ENCODE measurements at regions not wholly inside any gene's neighbourhood (a gene's known extent, or its start where the extent isn't known, plus 50 kb on each side); places are given as distances from the start of the nearest gene placed in this dataset.

DNA sequence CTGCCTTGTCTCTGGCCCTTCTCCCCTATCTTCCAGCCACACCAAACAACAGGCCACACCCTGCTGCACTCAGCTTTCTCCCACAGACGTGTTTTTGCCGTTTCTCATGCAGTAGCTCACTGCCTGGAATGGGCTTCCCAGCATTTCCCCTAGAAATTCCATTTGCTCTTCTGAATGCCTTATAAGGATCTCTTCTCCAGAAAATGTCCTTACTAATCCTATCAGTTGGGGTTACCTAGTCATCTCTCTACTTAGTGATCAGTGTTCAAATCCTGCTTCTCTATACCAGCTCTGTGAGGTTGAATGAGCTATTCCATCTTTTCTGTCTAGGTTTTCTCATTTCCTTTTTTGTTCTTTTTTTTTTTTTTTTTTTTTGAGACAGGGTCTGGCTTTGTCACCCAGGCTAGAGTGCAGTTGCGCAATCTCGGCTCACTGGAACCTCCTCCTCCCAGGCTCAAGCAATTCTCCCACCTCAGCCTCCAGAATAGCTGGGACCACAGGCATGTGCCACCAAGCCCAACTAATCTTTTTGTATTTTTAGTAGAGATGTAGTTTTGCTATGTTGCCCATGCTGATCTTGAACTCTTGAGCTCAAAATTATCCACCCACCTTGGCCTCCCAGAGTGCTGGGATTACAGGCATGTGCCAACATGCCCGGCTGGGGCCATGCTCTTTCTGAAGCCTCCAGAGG lies 98.2 kb upstream of the CHD2 start:
- Histone ChIP-seq H3K27ac (ENCODE audit: insufficient read depth, low read length) (peak overlapping the region; percentile 81), H3K14ac (replicated peaks; ENCODE audit: low read depth, low read length) (peak overlapping the region; percentile 98), H3K27me3 (ENCODE audit: control insufficient read depth, insufficient read depth, low read length) (no peaks in the 10 kb centered on the region), H3K18ac (ENCODE audit: low read depth, low read length) (peak overlapping the region; percentile 94), H4K5ac (ENCODE audit: low read depth, low read length) (peak overlapping the region; percentile 100), H3K4me2 (ENCODE audit: low read depth, low read length) (peak overlapping the region; percentile 13; the same call in 1 of the 2 replicates), H3K4ac (ENCODE audit: low read depth, low read length) (peak overlapping the region; percentile 99), H3K23ac (ENCODE audit: low read depth, low read length) (peak overlapping the region; percentile 99), H2BK20ac (ENCODE audit: low read depth, low read length) (peak overlapping the region; percentile 99), H2AK5ac (ENCODE audit: low read depth, low read length) (peak overlapping the region; percentile 99), H2AK9ac (replicated peaks; ENCODE audit: low read depth, low read length, poor library complexity) (peak overlapping the region; percentile 99), H3K9me1 (ENCODE audit: insufficient read depth, low read length) (no peaks in the 10 kb centered on the region), H3K4me1 (ENCODE audit: control insufficient read depth, insufficient read depth, low read length) (peaks cover 17% of the 10 kb centered on the region), H3K4me3 (ENCODE audit: insufficient read depth, low read depth, low read length) (no peak overlapping the region), H4K91ac (ENCODE audit: insufficient read depth, low read depth, low read length) (peak overlapping the region; percentile 99), H3K9me3 (ENCODE audit: control insufficient read depth, insufficient read depth, low read length) (no peaks in the 10 kb centered on the region), H2BK120ac (ENCODE audit: low read depth, low read length) (peak overlapping the region; percentile 100), H4K8ac (ENCODE audit: low read depth in 2 of 2, low read length in 2 of 2) (peak overlapping the region; percentile 85 to 98), H4K20me1 (ENCODE audit: insufficient read depth, low read length) (no peaks in the 10 kb centered on the region), H3K56ac (ENCODE audit: extremely low read depth, insufficient read depth, low read length) (peak overlapping the region; percentile 94), H2AFZ (replicated peaks; ENCODE audit: low read length, poor library complexity) (peak overlapping the region; percentile 94), H2BK5ac (ENCODE audit: low read depth, low read length, poor library complexity, severe bottlenecking) (peak overlapping the region; percentile 99), H3K79me1 (ENCODE audit: low read depth in 1 of 2, low read length in 2 of 2) (peaks cover 4 to 15% of the 10 kb centered on the region in 2 experiments; a peak in 2 of 4 replicates), H2BK15ac (ENCODE audit: low read depth, low read length) (peak overlapping the region; percentile 95), H3K9ac (ENCODE audit: low read depth, low read length) (peak overlapping the region; percentile 56), H3K36me3 (ENCODE audit: control insufficient read depth, insufficient read depth, low read length) (no peaks in the 10 kb centered on the region)
- intact Hi-C loops (cut with micrococcal nuclease), result loop anchor here (10.0 kb wide), 1 partner anchor 193 kb away; no protein-coding TSS in a partner anchor
- ATAC-seq (ENCODE audit: low read depth) (peak; percentile 40), DNase-seq (peak; percentile 94)
- CTCF ChIA-PET, result interaction anchor here (0.6 to 1.1 kb wide), 4 partner anchors 112 to 227 kb away, joined by 3 to 6 read pairs (median 3); no protein-coding TSS in a partner anchor
- WGBS, 2 experiments (ENCODE audit: extremely low coverage in 2 of 2, insufficient read length in 1 of 2), result 43% methylated on average over 2 of the region's 5 CpGs; no CpG with 5 or more reads in 1 of the 2 experiments
- TSS peak; percentile 89 for BruUV-seq (replicated peaks)
- in situ Hi-C loops (cut with MboI; ENCODE audit: low sequenced_read_pairs), result loop anchor here (5.0 to 25.0 kb wide), 2 partner anchors 110 to 1815 kb away; partner anchors contain the start of gene PRC1
- POLR2A ChIA-PET (ENCODE audit: unreplicated experiment), result interaction anchor here (0.6 to 1.5 kb wide), 5 partner anchors 8 to 133 kb away, joined by 3 to 27 read pairs (median 12); partner anchors contain the start of gene CHD2
- dilution Hi-C loops (cut with HindIII; ENCODE audit: low sequenced_read_pairs, unreplicated experiment), result loop anchor here (25.0 kb wide), 1 partner anchor 135 kb away; no protein-coding TSS in a partner anchor
- TF ChIP-seq BHLHE40 (IDR thresholded peaks at IDR 0.05; ENCODE audit: low read depth, low read length), result no peak
- no peak for TF ChIP-seq POLR2A (IDR thresholded peaks at IDR 0.05; ENCODE audit: low read depth, low read length)
- TF ChIP-seq FOS (IDR thresholded peaks at IDR 0.05; ENCODE audit: low read depth, low read length), result no peak
- peak; percentile 97 for TF ChIP-seq CEBPB (IDR thresholded peaks at IDR 0.05; ENCODE audit: low read depth, low read length)
